ENCODE measurements at regions not wholly inside any gene's neighbourhood (a gene's known extent, or its start where the extent isn't known, plus 50 kb on each side); places are given as distances from the start of the nearest gene placed in this dataset.
"Not testable (repeated sequence)": the region's sequence is repeated elsewhere in the genome, so short reads cannot be mapped to it uniquely, and the experiment has no call there.

DNA sequence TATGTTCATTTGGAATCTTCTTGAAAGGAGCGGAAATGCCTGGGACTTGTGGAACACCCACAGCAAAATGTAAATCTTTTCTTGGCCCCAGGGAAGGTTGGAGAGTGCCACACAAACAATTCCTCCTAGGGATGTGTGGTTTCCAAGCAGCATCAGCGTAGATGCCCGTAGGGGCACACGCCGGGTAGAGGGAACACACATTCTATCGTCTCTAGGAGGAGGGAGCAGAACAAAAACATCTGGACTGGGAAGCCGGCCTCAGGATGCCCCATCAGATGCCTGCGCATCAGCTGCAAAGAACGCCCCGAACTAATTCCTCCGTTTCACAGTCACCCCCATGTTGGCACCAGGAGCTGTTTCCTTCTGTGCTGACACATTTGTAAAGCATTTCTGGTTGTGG, 357.9 kb upstream of the ZFHX3 start:
- TF ChIP-seq, protein P1, sequence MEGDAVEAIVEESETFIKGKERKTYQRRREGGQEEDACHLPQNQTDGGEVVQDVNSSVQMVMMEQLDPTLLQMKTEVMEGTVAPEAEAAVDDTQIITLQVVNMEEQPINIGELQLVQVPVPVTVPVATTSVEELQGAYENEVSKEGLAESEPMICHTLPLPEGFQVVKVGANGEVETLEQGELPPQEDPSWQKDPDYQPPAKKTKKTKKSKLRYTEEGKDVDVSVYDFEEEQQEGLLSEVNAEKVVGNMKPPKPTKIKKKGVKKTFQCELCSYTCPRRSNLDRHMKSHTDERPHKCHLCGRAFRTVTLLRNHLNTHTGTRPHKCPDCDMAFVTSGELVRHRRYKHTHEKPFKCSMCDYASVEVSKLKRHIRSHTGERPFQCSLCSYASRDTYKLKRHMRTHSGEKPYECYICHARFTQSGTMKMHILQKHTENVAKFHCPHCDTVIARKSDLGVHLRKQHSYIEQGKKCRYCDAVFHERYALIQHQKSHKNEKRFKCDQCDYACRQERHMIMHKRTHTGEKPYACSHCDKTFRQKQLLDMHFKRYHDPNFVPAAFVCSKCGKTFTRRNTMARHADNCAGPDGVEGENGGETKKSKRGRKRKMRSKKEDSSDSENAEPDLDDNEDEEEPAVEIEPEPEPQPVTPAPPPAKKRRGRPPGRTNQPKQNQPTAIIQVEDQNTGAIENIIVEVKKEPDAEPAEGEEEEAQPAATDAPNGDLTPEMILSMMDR (IDR thresholded peaks at IDR 0.05; ENCODE audit: insufficient read depth, low read length, missing control alignments): no peak
- POLR2A ChIA-PET: interaction anchor here (0.6 kb wide), 1 partner anchor 14 kb away, joined by 4 read pairs; no protein-coding TSS in a partner anchor
- DNase-seq (ENCODE audit: low read depth, low spot score): peak; percentile 9
- CTCF ChIA-PET: no interaction called here
- no peak overlapping the region for H3K4me3 ChIP-seq (ENCODE audit: low read depth, low read length)

DNA sequence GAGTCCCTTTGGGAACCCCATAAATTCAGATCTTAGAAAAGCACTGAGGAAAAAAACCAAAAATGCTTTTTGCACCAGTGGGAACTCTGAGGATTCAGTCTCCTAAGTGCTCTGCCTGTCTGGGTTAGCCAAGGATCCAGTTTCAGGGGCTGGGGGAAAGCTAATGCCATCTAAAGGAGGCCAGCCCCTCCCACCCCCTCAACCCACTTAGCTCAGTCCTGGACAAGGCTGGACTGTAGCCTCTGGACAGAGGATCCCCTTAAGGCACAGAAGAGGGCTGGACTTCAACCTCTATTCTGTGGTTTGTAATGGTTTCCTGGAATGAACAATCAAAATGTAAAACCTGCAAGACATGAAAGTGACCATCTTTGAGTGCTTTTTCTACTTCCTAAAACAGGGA, 356.1 kb upstream of the ZFHX3 start:
- ChIA-PET CTCF (no interaction called here), POLR2A (no interaction called here)
- H3K4me3 ChIP-seq (ENCODE audit: low read depth, low read length): no peak overlapping the region
- no peak for DNase-seq (ENCODE audit: low read depth, low spot score)
- TF ChIP-seq, protein P1 (IDR thresholded peaks at IDR 0.05; ENCODE audit: insufficient read depth, low read length, missing control alignments): no peak

DNA sequence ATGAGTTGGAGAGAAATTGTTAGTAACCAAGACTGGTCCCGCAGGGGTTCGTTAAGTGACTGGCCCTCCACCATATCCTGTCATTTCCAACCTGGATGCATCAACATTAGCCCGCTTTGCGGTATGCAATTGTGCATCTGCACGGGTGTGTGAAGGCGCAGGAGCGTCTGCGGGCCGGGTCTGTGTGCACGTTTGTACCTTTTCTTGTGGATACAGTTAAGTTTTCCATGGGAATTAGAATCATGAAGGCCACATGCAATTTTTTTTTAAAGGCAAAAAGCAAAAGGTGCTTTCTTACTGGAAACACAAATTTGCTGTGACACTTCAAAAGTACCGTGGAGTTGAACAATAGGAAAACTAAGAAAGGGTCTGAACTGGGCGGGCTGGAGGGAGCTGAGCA, 355.4 kb upstream of the ZFHX3 start:
- no peak overlapping the region for H3K4me3 ChIP-seq (ENCODE audit: low read depth, low read length)
- ChIA-PET POLR2A (no interaction called here), CTCF (no interaction called here)
- TF ChIP-seq, protein P1 (IDR thresholded peaks at IDR 0.05; ENCODE audit: insufficient read depth, low read length, missing control alignments): no peak
- no peak for DNase-seq (ENCODE audit: low read depth, low spot score)

DNA sequence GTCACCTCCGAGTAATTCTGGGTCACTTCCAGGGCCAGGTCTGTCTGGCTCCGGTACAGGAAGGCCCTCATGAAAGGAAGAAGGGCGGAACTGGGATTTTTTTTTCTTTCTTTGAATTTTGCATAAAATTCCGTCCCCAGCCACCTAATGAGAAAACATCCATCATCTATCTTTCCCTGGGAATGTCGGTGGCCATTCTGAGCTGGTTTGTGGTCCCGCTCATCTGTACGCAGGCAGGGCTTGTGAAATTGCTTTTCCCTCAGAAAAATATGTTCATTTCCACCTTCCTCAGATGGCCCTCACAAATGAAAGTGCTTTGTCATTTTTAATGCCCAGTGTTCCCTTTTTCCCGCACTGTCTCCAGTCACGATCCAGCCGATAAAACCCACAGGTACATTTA, 353.0 kb upstream of the ZFHX3 start:
- no peak for DNase-seq (ENCODE audit: low read depth, low spot score)
- H3K4me3 ChIP-seq (ENCODE audit: low read depth, low read length): no peak overlapping the region
- CTCF ChIA-PET: interaction anchor here (0.7 kb wide), 1 partner anchor 13 kb away, joined by 3 read pairs; no protein-coding TSS in a partner anchor
- TF ChIP-seq, protein P1 (IDR thresholded peaks at IDR 0.05; ENCODE audit: insufficient read depth, low read length, missing control alignments): no peak
- POLR2A ChIA-PET: no interaction called here

DNA sequence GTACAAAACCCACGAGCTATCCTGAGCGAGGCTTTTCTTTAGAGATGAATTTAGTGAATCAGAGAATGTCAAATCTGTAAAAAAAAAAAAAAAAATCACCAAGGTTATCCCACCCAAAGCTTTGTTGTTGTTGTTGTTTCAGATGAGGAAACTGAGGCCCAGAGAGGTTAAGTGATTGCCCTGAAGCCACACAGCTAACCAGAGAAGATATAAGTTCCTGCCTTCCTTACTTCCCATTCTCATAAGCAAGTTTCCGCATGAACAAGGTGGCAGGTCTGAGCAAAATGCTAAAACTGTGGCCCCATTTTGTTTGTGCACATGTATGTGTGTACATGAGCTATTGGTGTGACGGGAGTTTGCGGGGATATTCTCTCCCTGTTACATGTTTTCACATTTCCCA, 352.1 kb upstream of the ZFHX3 start:
- no peak for DNase-seq (ENCODE audit: low read depth, low spot score)
- ChIA-PET CTCF (interaction anchor here (0.5 to 0.7 kb wide), 3 partner anchors 12 to 378 kb away, joined by 3 read pairs; no protein-coding TSS in a partner anchor), POLR2A (no interaction called here)
- TF ChIP-seq, protein P1 (IDR thresholded peaks at IDR 0.05; ENCODE audit: insufficient read depth, low read length, missing control alignments): no peak
- no peak overlapping the region for H3K4me3 ChIP-seq (ENCODE audit: low read depth, low read length)

DNA sequence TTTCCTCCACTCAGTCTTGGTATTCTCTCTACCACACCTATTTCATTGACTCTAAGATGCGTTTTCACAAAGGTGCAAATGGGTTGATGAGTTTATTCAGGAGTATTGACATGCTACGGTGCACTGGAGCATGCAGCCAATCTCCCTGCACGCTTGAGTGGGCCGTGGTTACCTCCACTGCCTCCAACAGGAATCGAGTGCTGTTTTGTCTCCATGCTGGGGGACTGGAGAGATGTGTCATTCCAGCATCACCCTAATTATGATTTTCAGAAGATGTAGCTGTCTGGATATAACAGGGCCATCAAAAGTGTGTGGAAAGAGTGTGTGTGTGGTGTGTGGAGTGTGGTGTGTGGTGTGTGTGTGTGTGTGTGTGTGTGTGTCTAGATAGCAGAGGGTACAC, 351.6 kb upstream of the ZFHX3 start:
- H3K4me3 ChIP-seq (ENCODE audit: low read depth, low read length): no peak overlapping the region
- POLR2A ChIA-PET: no interaction called here
- DNase-seq (ENCODE audit: low read depth, low spot score): no peak
- TF ChIP-seq, protein P1 (IDR thresholded peaks at IDR 0.05; ENCODE audit: insufficient read depth, low read length, missing control alignments): no peak
- CTCF ChIA-PET: no interaction called here

DNA sequence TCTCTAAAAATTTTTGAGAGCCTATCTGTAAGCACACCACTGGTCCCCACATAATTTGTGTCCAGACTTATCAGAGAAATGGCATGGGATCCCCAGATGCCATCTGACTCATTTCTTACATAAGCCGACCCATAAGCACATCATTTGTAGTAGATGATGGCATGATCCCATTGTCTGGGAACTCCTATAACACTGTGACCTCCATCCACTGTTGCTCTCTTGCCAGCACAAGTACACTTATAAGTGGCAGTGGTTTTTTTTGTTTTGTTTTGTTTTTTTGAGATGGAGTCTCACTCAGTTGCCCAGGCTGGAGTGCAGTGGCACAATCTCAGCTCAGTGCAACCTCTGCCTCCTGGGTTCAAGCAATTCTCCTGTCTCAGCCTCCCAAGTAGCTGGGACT, 350.7 kb upstream of the ZFHX3 start:
- H3K4me3 ChIP-seq (ENCODE audit: low read depth, low read length); CTCF ChIA-PET; DNase-seq (ENCODE audit: low read depth, low spot score); POLR2A ChIA-PET: not testable (repeated sequence)

All from AG04449 (cell line).